GM06990 (cell line): ENCODE measurements at regions not wholly inside any gene's neighbourhood (a gene's known extent, or its start where the extent isn't known, plus 50 kb on each side); places are given as distances from the start of the nearest gene placed in this dataset.
"Not testable (repeated sequence)": the region's sequence is repeated elsewhere in the genome, so short reads cannot be mapped to it uniquely, and the experiment has no call there.

Source experiments
- DNase-seq: peaks from one replicate; pipeline ENCODE4 v3.0.0-alpha.2; 2011; ENCODE audit not compliant: insufficient read length; ENCODE audit errors: extremely low read depth
- H3K27me3 ChIP-seq: replicated peaks from 2 replicates; pipeline ENCODE4 v1.6.0; 2011; ENCODE audit warnings: low read length; ENCODE audit not compliant: control insufficient read depth, insufficient read depth
- H3K36me3 ChIP-seq: 2 replicates; pipeline ENCODE4 v1.5.1; 2011; ENCODE audit warnings: low read length; ENCODE audit not compliant: control insufficient read depth, insufficient read depth
- H3K4me3 ChIP-seq: replicated peaks from 2 replicates; pipeline ENCODE4 v1.5.1; 2011; ENCODE audit warnings: low read depth, mild to moderate bottlenecking, control low read depth, low read length
- TF ChIP-seq, protein P1 (sequence below): IDR thresholded peaks from 2 replicates; pipeline ENCODE4 v1.5.1; 2011; ENCODE audit warnings: low read length, control low read depth, mild to moderate bottlenecking, inconsistent platforms; ENCODE audit not compliant: insufficient read depth, poor library complexity, severe bottlenecking

- TF ChIP-seq, protein P1, sequence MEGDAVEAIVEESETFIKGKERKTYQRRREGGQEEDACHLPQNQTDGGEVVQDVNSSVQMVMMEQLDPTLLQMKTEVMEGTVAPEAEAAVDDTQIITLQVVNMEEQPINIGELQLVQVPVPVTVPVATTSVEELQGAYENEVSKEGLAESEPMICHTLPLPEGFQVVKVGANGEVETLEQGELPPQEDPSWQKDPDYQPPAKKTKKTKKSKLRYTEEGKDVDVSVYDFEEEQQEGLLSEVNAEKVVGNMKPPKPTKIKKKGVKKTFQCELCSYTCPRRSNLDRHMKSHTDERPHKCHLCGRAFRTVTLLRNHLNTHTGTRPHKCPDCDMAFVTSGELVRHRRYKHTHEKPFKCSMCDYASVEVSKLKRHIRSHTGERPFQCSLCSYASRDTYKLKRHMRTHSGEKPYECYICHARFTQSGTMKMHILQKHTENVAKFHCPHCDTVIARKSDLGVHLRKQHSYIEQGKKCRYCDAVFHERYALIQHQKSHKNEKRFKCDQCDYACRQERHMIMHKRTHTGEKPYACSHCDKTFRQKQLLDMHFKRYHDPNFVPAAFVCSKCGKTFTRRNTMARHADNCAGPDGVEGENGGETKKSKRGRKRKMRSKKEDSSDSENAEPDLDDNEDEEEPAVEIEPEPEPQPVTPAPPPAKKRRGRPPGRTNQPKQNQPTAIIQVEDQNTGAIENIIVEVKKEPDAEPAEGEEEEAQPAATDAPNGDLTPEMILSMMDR, result no peak
- H3K4me3 ChIP-seq, result no peak overlapping the region
- no peak for DNase-seq
- H3K27me3 ChIP-seq, result no peaks in the 10 kb centered on the region
- no peaks in the 10 kb centered on the region for H3K36me3 ChIP-seq
These were observed 95.4 kb downstream of the HAUS1 start for GRCh38 chr18:46199515-46200147.

GRCh38 chr18:46200178-46201055 is 96.2 kb downstream of the HAUS1 start:
- not testable (repeated sequence) for H3K36me3 ChIP-seq, DNase-seq, H3K27me3 ChIP-seq, H3K4me3 ChIP-seq

GRCh38 chr18:46204143-46204542 is 100.0 kb downstream of the HAUS1 start:
- no peaks in the 10 kb centered on the region for H3K36me3 ChIP-seq
- TF ChIP-seq, protein P1, result no peak
- no peak overlapping the region for H3K4me3 ChIP-seq
- no peaks in the 10 kb centered on the region for H3K27me3 ChIP-seq
- DNase-seq, result no peak

DNA sequence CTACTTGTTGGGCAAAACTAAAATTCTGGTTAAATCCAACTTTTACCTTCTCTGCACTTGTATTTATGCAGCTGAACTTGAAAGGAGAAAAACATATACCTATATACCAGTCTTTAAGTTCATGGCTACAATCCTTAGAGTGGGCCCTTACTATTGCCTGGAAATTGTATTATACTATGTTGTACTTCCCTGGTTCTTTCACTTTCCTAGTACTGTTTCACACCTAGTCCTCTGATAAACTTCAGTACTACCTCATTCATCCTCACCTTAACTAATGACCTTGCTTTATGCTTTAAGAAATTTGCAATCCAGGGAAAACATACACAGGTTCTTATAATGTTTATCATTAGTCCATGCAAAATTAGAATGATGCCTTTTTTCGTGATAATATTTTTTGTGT is 103.8 kb downstream of the HAUS1 start:
- Histone ChIP-seq H3K36me3 (no peaks in the 10 kb centered on the region), H3K4me3 (no peak overlapping the region), H3K27me3 (no peaks in the 10 kb centered on the region)
- TF ChIP-seq, protein P1, result no peak
- DNase-seq, result no peak

GRCh38 chr18:46209161-46209560 is 105.0 kb downstream of the HAUS1 start:
- TF ChIP-seq, protein P1, result no peak
- no peak overlapping the region for H3K4me3 ChIP-seq
- H3K27me3 ChIP-seq, result no peaks in the 10 kb centered on the region
- no peak for DNase-seq
- H3K36me3 ChIP-seq, result no peaks in the 10 kb centered on the region

DNA sequence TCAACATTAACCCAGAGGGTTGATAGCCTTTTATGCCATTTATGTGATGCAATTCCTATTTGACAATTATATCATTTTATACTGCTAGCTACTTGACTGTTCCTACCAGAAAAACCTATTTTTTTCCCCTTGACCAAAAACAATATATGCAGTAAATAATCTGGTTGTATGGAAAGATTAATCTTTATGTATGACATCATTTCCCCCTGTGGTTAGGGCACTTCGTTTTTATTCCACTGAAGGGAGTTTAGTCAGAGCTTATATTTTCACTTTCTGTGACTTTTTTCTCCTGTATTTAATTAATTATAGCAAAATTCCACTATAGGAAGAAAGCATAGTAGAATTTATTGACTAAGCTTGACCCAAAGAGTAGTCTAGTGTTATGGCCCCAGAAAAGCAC is 107.6 kb downstream of the HAUS1 start:
- H3K36me3 ChIP-seq, result peaks cover 3% of the 10 kb centered on the region
- H3K27me3 ChIP-seq, result no peaks in the 10 kb centered on the region
- DNase-seq, result peak; percentile 14
- TF ChIP-seq, protein P1, result no peak
- H3K4me3 ChIP-seq, result no peak overlapping the region
